ENCODE measurements at regions not wholly inside any gene's neighbourhood (a gene's known extent, or its start where the extent isn't known, plus 50 kb on each side); places are given as distances from the start of the nearest gene placed in this dataset.

- TF ChIP-seq, protein P1, sequence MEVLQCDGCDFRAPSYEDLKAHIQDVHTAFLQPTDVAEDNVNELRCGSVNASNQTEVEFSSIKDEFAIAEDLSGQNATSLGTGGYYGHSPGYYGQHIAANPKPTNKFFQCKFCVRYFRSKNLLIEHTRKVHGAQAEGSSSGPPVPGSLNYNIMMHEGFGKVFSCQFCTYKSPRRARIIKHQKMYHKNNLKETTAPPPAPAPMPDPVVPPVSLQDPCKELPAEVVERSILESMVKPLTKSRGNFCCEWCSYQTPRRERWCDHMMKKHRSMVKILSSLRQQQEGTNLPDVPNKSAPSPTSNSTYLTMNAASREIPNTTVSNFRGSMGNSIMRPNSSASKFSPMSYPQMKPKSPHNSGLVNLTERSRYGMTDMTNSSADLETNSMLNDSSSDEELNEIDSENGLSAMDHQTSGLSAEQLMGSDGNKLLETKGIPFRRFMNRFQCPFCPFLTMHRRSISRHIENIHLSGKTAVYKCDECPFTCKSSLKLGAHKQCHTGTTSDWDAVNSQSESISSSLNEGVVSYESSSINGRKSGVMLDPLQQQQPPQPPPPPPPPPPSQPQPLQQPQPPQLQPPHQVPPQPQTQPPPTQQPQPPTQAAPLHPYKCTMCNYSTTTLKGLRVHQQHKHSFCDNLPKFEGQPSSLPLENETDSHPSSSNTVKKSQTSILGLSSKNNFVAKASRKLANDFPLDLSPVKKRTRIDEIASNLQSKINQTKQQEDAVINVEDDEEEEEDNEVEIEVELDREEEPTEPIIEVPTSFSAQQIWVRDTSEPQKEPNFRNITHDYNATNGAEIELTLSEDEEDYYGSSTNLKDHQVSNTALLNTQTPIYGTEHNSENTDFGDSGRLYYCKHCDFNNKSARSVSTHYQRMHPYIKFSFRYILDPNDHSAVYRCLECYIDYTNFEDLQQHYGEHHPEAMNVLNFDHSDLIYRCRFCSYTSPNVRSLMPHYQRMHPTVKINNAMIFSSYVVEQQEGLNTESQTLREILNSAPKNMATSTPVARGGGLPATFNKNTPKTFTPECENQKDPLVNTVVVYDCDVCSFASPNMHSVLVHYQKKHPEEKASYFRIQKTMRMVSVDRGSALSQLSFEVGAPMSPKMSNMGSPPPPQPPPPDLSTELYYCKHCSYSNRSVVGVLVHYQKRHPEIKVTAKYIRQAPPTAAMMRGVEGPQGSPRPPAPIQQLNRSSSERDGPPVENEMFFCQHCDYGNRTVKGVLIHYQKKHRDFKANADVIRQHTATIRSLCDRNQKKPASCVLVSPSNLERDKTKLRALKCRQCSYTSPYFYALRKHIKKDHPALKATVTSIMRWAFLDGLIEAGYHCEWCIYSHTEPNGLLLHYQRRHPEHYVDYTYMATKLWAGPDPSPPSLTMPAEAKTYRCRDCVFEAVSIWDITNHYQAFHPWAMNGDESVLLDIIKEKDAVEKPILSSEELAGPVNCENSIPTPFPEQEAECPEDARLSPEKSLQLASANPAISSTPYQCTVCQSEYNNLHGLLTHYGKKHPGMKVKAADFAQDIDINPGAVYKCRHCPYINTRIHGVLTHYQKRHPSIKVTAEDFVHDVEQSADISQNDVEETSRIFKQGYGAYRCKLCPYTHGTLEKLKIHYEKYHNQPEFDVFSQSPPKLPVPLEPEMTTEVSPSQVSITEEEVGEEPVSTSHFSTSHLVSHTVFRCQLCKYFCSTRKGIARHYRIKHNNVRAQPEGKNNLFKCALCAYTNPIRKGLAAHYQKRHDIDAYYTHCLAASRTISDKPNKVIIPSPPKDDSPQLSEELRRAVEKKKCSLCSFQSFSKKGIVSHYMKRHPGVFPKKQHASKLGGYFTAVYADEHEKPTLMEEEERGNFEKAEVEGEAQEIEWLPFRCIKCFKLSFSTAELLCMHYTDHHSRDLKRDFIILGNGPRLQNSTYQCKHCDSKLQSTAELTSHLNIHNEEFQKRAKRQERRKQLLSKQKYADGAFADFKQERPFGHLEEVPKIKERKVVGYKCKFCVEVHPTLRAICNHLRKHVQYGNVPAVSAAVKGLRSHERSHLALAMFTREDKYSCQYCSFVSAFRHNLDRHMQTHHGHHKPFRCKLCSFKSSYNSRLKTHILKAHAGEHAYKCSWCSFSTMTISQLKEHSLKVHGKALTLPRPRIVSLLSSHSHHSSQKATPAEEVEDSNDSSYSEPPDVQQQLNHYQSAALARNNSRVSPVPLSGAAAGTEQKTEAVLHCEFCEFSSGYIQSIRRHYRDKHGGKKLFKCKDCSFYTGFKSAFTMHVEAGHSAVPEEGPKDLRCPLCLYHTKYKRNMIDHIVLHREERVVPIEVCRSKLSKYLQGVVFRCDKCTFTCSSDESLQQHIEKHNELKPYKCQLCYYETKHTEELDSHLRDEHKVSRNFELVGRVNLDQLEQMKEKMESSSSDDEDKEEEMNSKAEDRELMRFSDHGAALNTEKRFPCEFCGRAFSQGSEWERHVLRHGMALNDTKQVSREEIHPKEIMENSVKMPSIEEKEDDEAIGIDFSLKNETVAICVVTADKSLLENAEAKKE (CRISPR knock-in tag; IDR thresholded peaks at IDR 0.05): no peak
- TF ChIP-seq ZNF331 (CRISPR knock-in tag; IDR thresholded peaks at IDR 0.05; ENCODE audit: low read depth) (no peak), CREB1 (CRISPR knock-in tag; IDR thresholded peaks at IDR 0.05; ENCODE audit: low read depth) (no peak), EZH2phosphoT487 (IDR thresholded peaks at IDR 0.05; ENCODE audit: unreplicated experiment) (no peak), POLR2AphosphoS5 (IDR thresholded peaks at IDR 0.05; ENCODE audit: low read depth) (no peak), ZNF114 (CRISPR knock-in tag; IDR thresholded peaks at IDR 0.05) (no peak)
These were observed 491.4 kb upstream of the KLF4 start (continued) for GRCh38 chr9:107980984-107981383.

GRCh38 chr9:107976767-107977166 is 487.2 kb upstream of the KLF4 start:
- Mint-ChIP-seq H3K4me1 (peaks cover 10% of the 10 kb centered on the region), H3K4me3 (no peak overlapping the region), H3K27me3 (ENCODE audit: insufficient read depth, low read depth, poor library complexity) (no peaks in the 10 kb centered on the region), H3K9me3 (no peaks in the 10 kb centered on the region), H3K36me3 (ENCODE audit: low read depth) (no peaks in the 10 kb centered on the region), H3K27ac (no peak overlapping the region)
- Histone ChIP-seq H3K27me3 (ENCODE audit: insufficient read depth) (no peaks in the 10 kb centered on the region), H3K4me2 (0 out of 2 replicates have a peak overlapping the region, but pooled peaks have one; percentile 35), H3K27ac (ENCODE audit: low read depth) (no peak overlapping the region), H3K4me3 (no peak overlapping the region), H3K4me1 (ENCODE audit: insufficient read depth) (peaks cover 4% of the 10 kb centered on the region; the same call in 1 of the 2 replicates), H3F3A (replicated peaks; ENCODE audit: low read depth) (no peaks in the 10 kb centered on the region), H2AFZ (no peak overlapping the region), H3K36me3 (ENCODE audit: insufficient read depth) (no peaks in the 10 kb centered on the region), H3K79me2 (replicated peaks; ENCODE audit: insufficient read depth) (no peaks in the 10 kb centered on the region), H4K20me1 (replicated peaks; ENCODE audit: insufficient read depth) (no peaks in the 10 kb centered on the region), H3K9me2 (ENCODE audit: insufficient read depth) (peaks cover 32% of the 10 kb centered on the region)
- DNase-seq (ENCODE audit: low spot score): no peak
- ATAC-seq: no peak
- TF ChIP-seq JUNB (IDR thresholded peaks at IDR 0.05; ENCODE audit: unreplicated experiment) (no peak), ETS1 (IDR thresholded peaks at IDR 0.05) (no peak), EZH2phosphoT487 (IDR thresholded peaks at IDR 0.05; ENCODE audit: unreplicated experiment) (no peak), CREB1 (CRISPR knock-in tag; IDR thresholded peaks at IDR 0.05; ENCODE audit: low read depth) (no peak), NANOG (IDR thresholded peaks at IDR 0.05; ENCODE audit: borderline replicate concordance) (no peak)
- TF ChIP-seq, protein P1 (CRISPR knock-in tag; IDR thresholded peaks at IDR 0.05): no peak

Data from GM23338 (cell line).